HepG2 (cell line): ENCODE measurements at regions not wholly inside any gene's neighbourhood (a gene's known extent, or its start where the extent isn't known, plus 50 kb on each side); places are given as distances from the start of the nearest gene placed in this dataset.

Experiments used
- ATAC-seq: fragments of 200-7000 bp; cut with Tn5 transposase; 3 replicates; pipeline ENCODE4 v1.9.1; 2020; ENCODE audit warnings: mild to moderate bottlenecking, moderate library complexity
- BruUV-seq: library from RNA; stranded (reverse); fragments of 400-500 nt; replicated peaks from 2 replicates; lab custom pipeline; 2021; lab: Mats Ljungman, UMichigan
- CTCF ChIA-PET: fragments of 300-600 bp; formaldehyde crosslinking; extraction: SDS; loops from one replicate; lab custom pipeline; 2021; ENCODE audit warnings: low total read pairs, inconsistent platforms, low intra/inter-chr PET ratio; lab: Yijun Ruan, JAX
- POLR2A ChIA-PET: fragments of 350-600 bp; sonication (Branson Sonifier 250); formaldehyde crosslinking; loops from one replicate; lab custom pipeline; 2020; ENCODE audit warnings: antibody characterized with exemption, inconsistent platforms; lab: Yijun Ruan, JAX
- DNase-seq: peaks from one replicate; pipeline ENCODE4 v3.0.0-alpha.2; 2015; ENCODE audit warnings: low spot score
- FAIRE-seq: peaks from 3 replicates; lab custom pipeline; 2011; peaks lifted over from hg19 to GRCh38; lab: Jason Lieb, UNC
- H2AFZ ChIP-seq: one replicate; pipeline ENCODE4 v1.6.1; 2011; ENCODE audit warnings: low read length, inconsistent platforms
- H3K27ac ChIP-seq: fragments of 300-600 bp; 3 replicates; pipeline ENCODE4 v1.8.0; 2011; ENCODE audit warnings: mixed run types, mild to moderate bottlenecking, mixed read lengths, low read length, inconsistent platforms; ENCODE audit not compliant: insufficient read depth; ENCODE audit errors: extremely low read length
- H3K27me3 ChIP-seq, 2 experiments: fragments of 200-600 bp in 1 of 2; 2 replicates in 1 of 2; 3 replicates in 1 of 2; pipeline versions ENCODE4 v1.6.0 to v1.8.0; 2011; ENCODE audit warnings: low read length in 2 of 2, mild to moderate bottlenecking in 2 of 2, moderate library complexity in 2 of 2, inconsistent platforms in 1 of 2; ENCODE audit not compliant: insufficient read depth in 2 of 2, control insufficient read depth in 1 of 2
- H3K36me3 ChIP-seq, 2 experiments: fragments of 200-600 bp in 1 of 2; replicated peaks in 1 of 2; 2 replicates in 1 of 2; 3 replicates in 1 of 2; pipeline versions ENCODE4 v1.5.1 to v1.8.0; 2011; ENCODE audit warnings: low read length in 2 of 2, inconsistent platforms in 1 of 2; ENCODE audit not compliant: insufficient read depth in 2 of 2, control insufficient read depth in 1 of 2
- H3K4me1 ChIP-seq: 2 replicates; pipeline ENCODE4 v1.5.1; 2012; ENCODE audit warnings: low read length, inconsistent platforms; ENCODE audit not compliant: insufficient read depth
- H3K4me2 ChIP-seq: 2 replicates; pipeline ENCODE4 v1.6.0; 2011; ENCODE audit warnings: low read depth, low read length, inconsistent platforms
- H3K4me3 ChIP-seq, 3 experiments: fragments of 200-600 bp in 1 of 3; sonication (generic), shearing (Covaris generic) in 1 of 3; replicated peaks in 1 of 3; 2 replicates each; pipeline ENCODE4 v1.5.1; 2011 to 2016; ENCODE audit warnings: low read length in 3 of 3, inconsistent platforms in 2 of 3, low read depth in 2 of 3, mild to moderate bottlenecking in 2 of 3, control low read depth in 1 of 3, mixed read lengths in 1 of 3; ENCODE audit not compliant: insufficient read depth in 1 of 3
- H3K79me2 ChIP-seq: one replicate; pipeline ENCODE4 v1.6.1; 2011; ENCODE audit warnings: low read length, inconsistent platforms; ENCODE audit not compliant: insufficient read depth
- H3K9ac ChIP-seq: 2 replicates; pipeline ENCODE4 v1.6.0; 2011; ENCODE audit warnings: mild to moderate bottlenecking, low read depth, low read length, inconsistent platforms; ENCODE audit not compliant: insufficient read depth
- H3K9me3 ChIP-seq: 2 replicates; pipeline ENCODE4 v1.5.1; 2012; ENCODE audit warnings: mild to moderate bottlenecking, low read length
- H4K20me1 ChIP-seq: 2 replicates; pipeline ENCODE4 v1.6.0; 2011; ENCODE audit warnings: inconsistent platforms, mild to moderate bottlenecking, low read length, moderate library complexity; ENCODE audit not compliant: insufficient read depth
- KLF16 ChIP-seq, 2 experiments: sonication (generic) in 1 of 2; formaldehyde crosslinking in 1 of 2; IDR thresholded peaks; 2 replicates each; pipeline versions ENCODE4 v1.6.1 to v1.8.0; 2016 to 2023; ENCODE audit warnings: missing genetic modification reagents in 2 of 2, missing compliant biosample characterization in 1 of 2
- WGBS: methylation state at CpG from one replicate; pipeline ENCODE4 v1.1.6; 2017; ENCODE audit warnings: low lambda C conversion rate; 5-methylcytosine and 5-hydroxymethylcytosine counted together
- in situ Hi-C: cut with HindIII; loops from 2 replicates; pipeline ENCODE4 v1.10.0; 2017; ENCODE audit warnings: low pct_unique_long_range_greater_than_20kb; ENCODE audit not compliant: extremely low pct_ligation_motif_present
- intact Hi-C: fragments of 100-400 bp; cut with micrococcal nuclease; formaldehyde crosslinking; loops from one replicate; pipeline ENCODE4 v1.10.0; 2022; ENCODE audit not compliant: unreplicated experiment
- TF ChIP-seq, protein P1 (sequence below): sonication (generic); formaldehyde crosslinking; IDR thresholded peaks from 2 replicates; pipeline ENCODE4 v1.4.0; 2020; ENCODE audit warnings: mild to moderate bottlenecking, missing genetic modification reagents, borderline replicate concordance
- TF ChIP-seq, protein P2 (sequence below): sonication (generic); formaldehyde crosslinking; IDR thresholded peaks from 2 replicates; pipeline ENCODE4 v1.4.0; 2020; ENCODE audit warnings: mild to moderate bottlenecking, missing genetic modification reagents
- TF ChIP-seq, protein P3 (sequence below): sonication (generic); formaldehyde crosslinking; IDR thresholded peaks from 2 replicates; pipeline ENCODE4 v1.4.0; 2020; ENCODE audit warnings: missing genetic modification reagents

DNA sequence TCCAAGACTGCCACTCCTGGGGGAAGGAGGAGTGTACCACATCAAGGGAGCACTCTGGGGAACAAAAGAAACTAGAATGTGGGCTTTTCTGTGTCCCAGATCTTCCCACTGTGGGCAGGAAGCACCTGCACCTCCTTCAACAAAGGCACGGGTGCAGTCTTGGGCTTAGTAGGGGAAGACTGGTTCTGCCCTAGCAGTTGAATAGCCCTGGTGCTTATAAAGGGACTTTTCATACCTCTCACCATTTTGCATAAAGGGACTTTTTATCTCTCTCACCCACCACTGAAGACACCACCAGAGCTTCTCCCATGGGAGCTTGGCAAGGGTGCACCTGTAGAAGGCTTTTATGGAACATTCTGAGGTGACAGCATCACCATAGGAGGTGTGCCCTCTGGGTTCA lies 65.8 kb upstream of the MS4A8 start:
- TF ChIP-seq, protein P1, sequence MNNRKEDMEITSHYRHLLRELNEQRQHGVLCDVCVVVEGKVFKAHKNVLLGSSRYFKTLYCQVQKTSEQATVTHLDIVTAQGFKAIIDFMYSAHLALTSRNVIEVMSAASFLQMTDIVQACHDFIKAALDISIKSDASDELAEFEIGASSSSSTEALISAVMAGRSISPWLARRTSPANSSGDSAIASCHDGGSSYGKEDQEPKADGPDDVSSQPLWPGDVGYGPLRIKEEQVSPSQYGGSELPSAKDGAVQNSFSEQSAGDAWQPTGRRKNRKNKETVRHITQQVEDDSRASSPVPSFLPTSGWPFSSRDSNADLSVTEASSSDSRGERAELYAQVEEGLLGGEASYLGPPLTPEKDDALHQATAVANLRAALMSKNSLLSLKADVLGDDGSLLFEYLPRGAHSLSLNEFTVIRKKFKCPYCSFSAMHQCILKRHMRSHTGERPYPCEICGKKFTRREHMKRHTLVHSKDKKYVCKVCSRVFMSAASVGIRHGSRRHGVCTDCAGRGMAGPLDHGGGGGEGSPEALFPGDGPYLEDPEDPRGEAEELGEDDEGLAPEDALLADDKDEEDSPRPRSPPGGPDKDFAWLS (CRISPR knock-in tag), result no peak
- Histone ChIP-seq H3K9ac (no peak overlapping the region), H2AFZ (no peak overlapping the region), H3K4me2 (no peak overlapping the region), H3K27ac (no peak overlapping the region), H3K27me3 (no peaks in the 10 kb centered on the region), H3K79me2 (no peaks in the 10 kb centered on the region), H3K36me3 (no peaks in the 10 kb centered on the region), H3K9me3 (peaks cover 6% of the 10 kb centered on the region; the same call in 1 of the 2 replicates), H3K4me3 (no peak overlapping the region), H3K4me1 (no peaks in the 10 kb centered on the region), H4K20me1 (no peaks in the 10 kb centered on the region)
- DNase-seq, result no peak
- ChIA-PET POLR2A (no interaction called here), CTCF (no interaction called here)
- WGBS, result 0% methylated on average over 1 of the region's 1 CpG
- no peak for FAIRE-seq
- ATAC-seq, result no peak
- in situ Hi-C loops (no loop called here), intact Hi-C loops (no loop called here)
- no TSS peak for BruUV-seq

DNA sequence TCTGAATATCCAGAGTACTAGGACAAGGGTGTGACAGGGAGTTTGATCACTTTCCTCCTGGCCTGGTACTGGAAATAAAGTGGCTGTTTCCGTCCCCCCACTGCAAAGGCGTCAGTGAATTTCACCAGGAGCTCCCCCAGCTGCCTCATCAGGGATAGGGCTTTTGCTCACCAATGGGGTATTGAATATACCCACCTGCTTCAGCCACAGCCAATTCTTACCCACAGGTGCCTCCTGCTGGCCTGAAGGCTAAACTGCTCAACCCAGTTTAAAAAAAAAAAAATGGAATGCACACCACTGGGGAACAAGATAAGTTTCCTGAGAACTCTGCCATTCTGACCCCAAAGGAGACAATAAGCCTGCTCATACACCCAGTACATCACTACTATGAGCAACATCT lies 65.3 kb upstream of the MS4A8 start:
- BruUV-seq, result no TSS peak
- Histone ChIP-seq H3K27ac (no peak overlapping the region), H3K36me3 (no peaks in the 10 kb centered on the region), H3K9me3 (peaks cover 6% of the 10 kb centered on the region; the same call in 1 of the 2 replicates), H3K27me3 (no peaks in the 10 kb centered on the region; a peak in 1 of 5 replicates), H3K9ac (no peak overlapping the region), H3K4me2 (no peak overlapping the region), H3K79me2 (no peaks in the 10 kb centered on the region), H3K4me3 (no peak overlapping the region), H3K4me1 (no peaks in the 10 kb centered on the region), H4K20me1 (no peaks in the 10 kb centered on the region), H2AFZ (no peak overlapping the region)
- ATAC-seq, result no peak
- no peak for FAIRE-seq
- POLR2A ChIA-PET, result no interaction called here
- WGBS, result 20% methylated on average over 1 of the region's 2 CpGs
- in situ Hi-C loops, result no loop called here
- no peak for TF ChIP-seq KLF16 (CRISPR knock-in tag; IDR thresholded peaks at IDR 0.05)
- TF ChIP-seq, protein P2, sequence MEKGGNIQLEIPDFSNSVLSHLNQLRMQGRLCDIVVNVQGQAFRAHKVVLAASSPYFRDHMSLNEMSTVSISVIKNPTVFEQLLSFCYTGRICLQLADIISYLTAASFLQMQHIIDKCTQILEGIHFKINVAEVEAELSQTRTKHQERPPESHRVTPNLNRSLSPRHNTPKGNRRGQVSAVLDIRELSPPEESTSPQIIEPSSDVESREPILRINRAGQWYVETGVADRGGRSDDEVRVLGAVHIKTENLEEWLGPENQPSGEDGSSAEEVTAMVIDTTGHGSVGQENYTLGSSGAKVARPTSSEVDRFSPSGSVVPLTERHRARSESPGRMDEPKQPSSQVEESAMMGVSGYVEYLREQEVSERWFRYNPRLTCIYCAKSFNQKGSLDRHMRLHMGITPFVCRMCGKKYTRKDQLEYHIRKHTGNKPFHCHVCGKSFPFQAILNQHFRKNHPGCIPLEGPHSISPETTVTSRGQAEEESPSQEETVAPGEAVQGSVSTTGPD (CRISPR knock-in tag), result no peak
- TF ChIP-seq, protein P3, sequence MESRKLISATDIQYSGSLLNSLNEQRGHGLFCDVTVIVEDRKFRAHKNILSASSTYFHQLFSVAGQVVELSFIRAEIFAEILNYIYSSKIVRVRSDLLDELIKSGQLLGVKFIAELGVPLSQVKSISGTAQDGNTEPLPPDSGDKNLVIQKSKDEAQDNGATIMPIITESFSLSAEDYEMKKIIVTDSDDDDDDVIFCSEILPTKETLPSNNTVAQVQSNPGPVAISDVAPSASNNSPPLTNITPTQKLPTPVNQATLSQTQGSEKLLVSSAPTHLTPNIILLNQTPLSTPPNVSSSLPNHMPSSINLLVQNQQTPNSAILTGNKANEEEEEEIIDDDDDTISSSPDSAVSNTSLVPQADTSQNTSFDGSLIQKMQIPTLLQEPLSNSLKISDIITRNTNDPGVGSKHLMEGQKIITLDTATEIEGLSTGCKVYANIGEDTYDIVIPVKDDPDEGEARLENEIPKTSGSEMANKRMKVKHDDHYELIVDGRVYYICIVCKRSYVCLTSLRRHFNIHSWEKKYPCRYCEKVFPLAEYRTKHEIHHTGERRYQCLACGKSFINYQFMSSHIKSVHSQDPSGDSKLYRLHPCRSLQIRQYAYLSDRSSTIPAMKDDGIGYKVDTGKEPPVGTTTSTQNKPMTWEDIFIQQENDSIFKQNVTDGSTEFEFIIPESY (CRISPR knock-in tag), result no peak
- intact Hi-C loops, result no loop called here
- DNase-seq, result no peak
- CTCF ChIA-PET, result no interaction called here
